ENCODE measurements at regions not wholly inside any gene's neighbourhood (a gene's known extent, or its start where the extent isn't known, plus 50 kb on each side); places are given as distances from the start of the nearest gene placed in this dataset.

DNA sequence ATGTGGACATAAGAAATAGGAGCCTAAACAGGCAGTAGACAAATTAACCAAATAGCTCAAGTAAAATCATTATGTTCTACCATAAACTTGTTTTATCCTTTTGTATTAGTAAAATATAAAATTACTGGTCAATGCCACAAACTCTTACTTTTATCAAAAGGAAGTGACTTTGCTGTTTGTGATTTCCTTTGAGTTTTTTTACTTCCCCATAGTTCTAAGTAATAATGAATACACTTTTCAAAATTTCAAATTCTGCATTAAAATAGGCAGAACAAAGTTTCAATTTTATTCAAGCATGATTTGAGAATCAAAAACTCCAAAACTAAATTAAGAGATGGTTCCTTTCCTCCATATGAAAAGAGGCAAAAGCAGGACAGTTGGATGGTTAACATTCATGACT is 139.7 kb upstream of the ABCB5 start:
- TF ChIP-seq, protein P1, sequence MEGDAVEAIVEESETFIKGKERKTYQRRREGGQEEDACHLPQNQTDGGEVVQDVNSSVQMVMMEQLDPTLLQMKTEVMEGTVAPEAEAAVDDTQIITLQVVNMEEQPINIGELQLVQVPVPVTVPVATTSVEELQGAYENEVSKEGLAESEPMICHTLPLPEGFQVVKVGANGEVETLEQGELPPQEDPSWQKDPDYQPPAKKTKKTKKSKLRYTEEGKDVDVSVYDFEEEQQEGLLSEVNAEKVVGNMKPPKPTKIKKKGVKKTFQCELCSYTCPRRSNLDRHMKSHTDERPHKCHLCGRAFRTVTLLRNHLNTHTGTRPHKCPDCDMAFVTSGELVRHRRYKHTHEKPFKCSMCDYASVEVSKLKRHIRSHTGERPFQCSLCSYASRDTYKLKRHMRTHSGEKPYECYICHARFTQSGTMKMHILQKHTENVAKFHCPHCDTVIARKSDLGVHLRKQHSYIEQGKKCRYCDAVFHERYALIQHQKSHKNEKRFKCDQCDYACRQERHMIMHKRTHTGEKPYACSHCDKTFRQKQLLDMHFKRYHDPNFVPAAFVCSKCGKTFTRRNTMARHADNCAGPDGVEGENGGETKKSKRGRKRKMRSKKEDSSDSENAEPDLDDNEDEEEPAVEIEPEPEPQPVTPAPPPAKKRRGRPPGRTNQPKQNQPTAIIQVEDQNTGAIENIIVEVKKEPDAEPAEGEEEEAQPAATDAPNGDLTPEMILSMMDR (IDR thresholded peaks at IDR 0.05): no peak
- TF ChIP-seq POLR2A (IDR thresholded peaks at IDR 0.05): no peak
